ENCODE measurements at regions not wholly inside any gene's neighbourhood (a gene's known extent, or its start where the extent isn't known, plus 50 kb on each side); places are given as distances from the start of the nearest gene placed in this dataset.

- DNase-seq, result no peak
Measured at GRCh38 chr4:181969151-181969550, 274.1 kb upstream of the TENM3 start.

DNA sequence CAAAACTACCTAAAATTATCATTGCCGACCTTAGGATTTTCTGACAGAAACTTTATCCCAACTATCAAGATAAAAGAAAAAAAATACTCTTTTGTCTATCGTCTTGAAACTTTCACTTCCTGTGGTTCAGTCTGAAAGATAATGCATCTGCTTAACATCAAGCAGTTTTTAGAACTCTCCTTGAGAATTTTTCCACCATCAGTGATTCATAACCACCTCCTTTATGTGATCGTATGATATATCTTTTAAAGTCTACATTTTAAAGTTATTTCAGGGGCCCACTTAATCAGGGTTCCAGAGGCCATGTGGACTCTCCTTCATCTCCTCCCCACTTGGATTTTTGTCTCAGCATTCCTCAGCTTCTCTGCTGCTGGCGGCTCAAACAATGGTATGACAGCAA is 272.8 kb upstream of the TENM3 start:
- no peak for DNase-seq

- no peak for DNase-seq
Measured at GRCh38 chr4:181971411-181971810, 271.8 kb upstream of the TENM3 start.

GRCh38 chr4:181971973-181972372 is 271.2 kb upstream of the TENM3 start:
- no peak for DNase-seq

DNA sequence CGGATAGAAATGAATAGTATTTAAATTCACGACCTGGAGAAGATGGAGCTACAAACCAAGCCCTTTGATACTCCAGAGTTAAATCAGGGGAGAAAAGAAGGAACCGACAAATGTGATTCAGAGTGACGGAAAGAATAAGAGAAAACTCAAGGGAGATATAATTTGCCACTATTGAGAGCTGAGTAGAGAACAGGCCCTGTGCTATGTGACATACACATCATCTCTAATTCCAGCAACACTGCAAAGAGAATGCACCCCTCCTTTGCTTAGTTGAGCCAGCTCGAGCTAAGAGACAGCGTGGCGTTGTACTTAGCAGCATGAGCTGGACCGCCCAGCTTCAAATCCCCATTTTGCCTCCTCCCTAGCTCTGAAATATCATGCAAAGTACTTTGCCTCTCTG is 266.4 kb upstream of the TENM3 start:
- no peak for DNase-seq

- no peak for DNase-seq
Measured at GRCh38 chr4:181982437-181982836, 260.8 kb upstream of the TENM3 start.

DNA sequence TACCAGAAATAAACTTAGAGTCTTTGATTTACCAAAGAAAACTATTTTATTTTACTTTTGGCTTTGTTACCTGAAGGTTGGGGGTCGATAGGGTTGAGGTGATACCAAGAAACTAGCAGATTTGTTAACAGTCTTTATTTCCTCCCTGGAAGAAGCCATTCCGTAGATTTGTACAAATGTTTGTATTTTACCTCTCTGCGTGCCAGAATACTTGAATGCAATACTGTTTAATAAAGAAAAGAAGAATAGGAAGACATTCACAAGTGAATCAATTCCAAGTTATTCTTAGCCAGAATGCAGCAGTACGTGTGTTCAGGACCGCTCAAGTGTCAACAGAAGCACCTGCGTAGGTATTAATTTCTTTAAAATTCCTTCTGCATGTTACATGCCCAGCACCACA is 260.3 kb upstream of the TENM3 start:
- DNase-seq, result no peak

GRCh38 chr4:181987392-181987791 is 255.8 kb upstream of the TENM3 start:
- DNase-seq, result no peak

- DNase-seq, result no peak
Measured at GRCh38 chr4:181989071-181989470, 254.1 kb upstream of the TENM3 start.

GRCh38 chr4:181991369-181992108 is 251.7 kb upstream of the TENM3 start:
- DNase-seq, result no peak

- no peak for DNase-seq
Measured at GRCh38 chr4:181998398-181999295, 244.6 kb upstream of the TENM3 start.

- no peak for DNase-seq
Measured at GRCh38 chr4:182000077-182000476, 243.1 kb upstream of the TENM3 start.

DNA sequence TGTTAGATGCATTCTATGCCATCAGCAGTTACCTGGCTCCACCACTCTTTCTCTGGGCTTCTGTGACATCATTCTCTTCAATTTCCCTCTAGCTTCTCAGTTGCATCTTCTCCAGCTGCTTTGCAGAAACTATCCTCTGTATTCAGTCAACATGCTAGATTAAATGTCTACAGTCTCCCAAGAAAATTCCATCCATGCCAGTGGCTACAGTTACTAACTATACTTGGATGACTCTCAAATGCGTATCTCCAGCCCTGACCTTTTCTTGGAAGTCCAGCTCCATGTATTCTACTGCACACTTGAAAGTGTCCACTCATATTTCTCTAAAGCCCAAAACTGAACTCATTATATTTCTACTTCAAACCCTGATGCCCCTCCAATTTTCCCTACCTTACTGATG is 232.3 kb upstream of the TENM3 start:
- DNase-seq, result no peak

- no peak for DNase-seq
Measured at GRCh38 chr4:182014164-182014563, 229.0 kb upstream of the TENM3 start.

- DNase-seq, result no peak
Measured at GRCh38 chr4:182015014-182015413, 228.2 kb upstream of the TENM3 start.

DNA sequence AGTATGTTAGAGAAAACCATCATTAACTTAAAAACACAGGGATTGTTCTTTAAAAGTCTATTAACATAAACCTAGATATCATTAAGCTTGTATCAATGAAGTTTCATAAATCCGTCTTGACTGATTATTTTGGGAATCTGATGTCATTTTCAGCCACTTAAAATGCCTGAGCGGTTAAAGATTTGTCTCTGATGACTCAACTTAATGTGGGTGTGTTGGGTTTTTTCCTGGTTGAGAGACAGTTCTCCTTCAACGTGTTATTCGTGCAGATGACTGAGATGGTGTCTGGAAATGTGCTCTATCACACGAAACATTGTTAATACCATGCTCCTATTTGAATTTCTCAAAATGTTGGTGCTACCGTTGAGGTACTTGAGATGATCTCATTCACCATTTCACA is 227.3 kb upstream of the TENM3 start:
- DNase-seq, result no peak

GRCh38 chr4:182017038-182017437 is 226.2 kb upstream of the TENM3 start:
- DNase-seq, result no peak

GRCh38 chr4:182018691-182019090 is 224.5 kb upstream of the TENM3 start:
- no peak for DNase-seq

DNA sequence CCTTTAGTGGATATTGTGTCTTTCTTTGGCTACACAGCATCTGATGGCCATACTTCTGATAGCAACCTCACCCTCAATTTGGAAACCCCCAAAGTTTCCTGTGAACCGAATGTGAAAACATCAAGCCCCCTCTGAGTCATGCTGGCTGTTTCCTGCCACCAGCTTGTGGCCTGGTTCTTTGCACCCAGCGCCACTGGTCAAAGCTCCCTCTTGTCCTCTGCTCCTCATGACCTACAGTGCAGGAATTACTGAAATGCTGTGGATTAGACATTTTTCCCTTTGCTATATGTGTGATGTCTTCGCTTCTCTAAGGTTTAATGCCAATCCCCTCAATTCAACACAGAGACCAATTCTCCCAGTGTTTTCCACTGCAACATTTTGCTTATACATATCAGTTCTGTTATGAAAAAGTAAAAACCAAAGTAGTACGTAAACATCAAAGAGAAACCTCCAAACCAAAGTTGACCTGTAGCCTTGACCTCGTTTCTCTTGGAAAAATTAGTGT is 224.0 kb upstream of the TENM3 start:
- no peak for DNase-seq

GRCh38 chr4:182022909-182023308 is 220.3 kb upstream of the TENM3 start:
- no peak for DNase-seq

- no peak for DNase-seq
Measured at GRCh38 chr4:182023469-182023868, 219.7 kb upstream of the TENM3 start.

- no peak for DNase-seq
Measured at GRCh38 chr4:182042945-182043344, 200.3 kb upstream of the TENM3 start.

DNA sequence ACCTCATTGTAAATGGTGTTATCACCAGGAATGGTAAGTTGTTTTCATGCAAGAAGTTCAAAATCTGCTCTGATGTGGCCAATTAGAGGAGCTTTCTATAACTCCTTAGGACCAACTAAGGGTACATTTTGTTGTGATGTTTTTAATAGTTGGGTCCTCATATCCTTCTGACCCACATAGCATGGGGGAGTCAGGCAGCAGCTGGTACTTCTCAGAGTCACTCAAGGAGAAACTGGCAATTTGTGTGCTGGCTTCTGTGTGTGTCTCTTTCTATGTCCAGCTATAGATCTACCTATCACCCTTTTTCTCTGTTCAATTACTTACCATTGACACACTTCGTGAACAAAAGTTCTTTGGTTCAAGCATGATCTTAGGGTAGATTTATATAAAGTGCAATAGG is 194.3 kb upstream of the TENM3 start:
- DNase-seq, result no peak

DNA sequence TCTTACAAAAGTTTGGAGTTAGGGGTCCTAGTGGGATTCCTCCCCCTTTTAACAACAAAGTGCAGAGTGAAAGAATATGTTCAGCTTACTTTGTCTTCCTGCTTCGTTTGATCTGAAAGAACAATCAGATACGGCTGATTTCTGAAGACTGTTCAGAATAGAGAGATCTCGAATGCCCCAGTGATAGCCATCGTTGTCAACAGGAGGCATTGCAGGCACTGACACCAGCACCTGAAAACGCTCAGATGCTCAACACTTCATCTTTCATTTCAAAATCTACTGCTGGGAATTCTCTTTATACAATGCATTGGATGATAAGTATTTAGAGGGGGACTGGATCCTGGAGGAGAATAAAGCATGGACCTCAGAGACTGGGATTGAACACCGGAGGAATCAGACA is 186.3 kb upstream of the TENM3 start:
- DNase-seq, result no peak

Data from activated T-cell treated with anti-CD3 and anti-CD28 coated beads for 4 hours (primary cell).